Heart left ventricle (tissue), 16 donors: ENCODE measurements at regions not wholly inside any gene's neighbourhood (a gene's known extent, or its start where the extent isn't known, plus 50 kb on each side); places are given as distances from the start of the nearest gene placed in this dataset.
"Not testable (repeated sequence)": the region's sequence is repeated elsewhere in the genome, so short reads cannot be mapped to it uniquely, and the experiment has no call there.

Source experiments
- ATAC-seq, 4 donors: fragments of 200-7000 bp; cut with Tn5 transposase; one replicate each; pipeline ENCODE4 v1.9.1; 2020 to 2022; ENCODE audit warnings: moderate library complexity in 4 of 4, mild to moderate bottlenecking in 3 of 4, moderate number of reproducible peaks in 1 of 4
- DNase-seq, 5 donors: peaks; one replicate each; pipeline ENCODE4 v3.0.0-alpha.2; 2020
- H3K27ac ChIP-seq, 12 donors: fragments of 200-600 bp; sonication (generic) in 4 of 12; one replicate each; pipeline versions ENCODE4 v1.5.0 to v1.8.0; 2016 to 2022; ENCODE audit warnings: mild to moderate bottlenecking in 2 of 12
- H3K27me3 ChIP-seq, 9 donors: fragments of 200-600 bp; sonication (generic) in 2 of 9; one replicate each; pipeline versions ENCODE4 v1.5.1 to v1.8.0; 2016 to 2022; ENCODE audit warnings: mild to moderate bottlenecking in 3 of 9
- H3K36me3 ChIP-seq, 9 donors: fragments of 200-600 bp; sonication (generic) in 2 of 9; one replicate each; pipeline versions ENCODE4 v1.5.0 to v1.8.0; 2018 to 2022; ENCODE audit warnings: mild to moderate bottlenecking in 2 of 9
- H3K4me1 ChIP-seq, 12 donors: fragments of 200-600 bp; sonication (generic) in 4 of 12; one replicate each; pipeline versions ENCODE4 v1.5.0 to v1.8.0; 2016 to 2022; ENCODE audit warnings: mild to moderate bottlenecking in 3 of 12
- H3K4me3 ChIP-seq, 12 donors: fragments of 200-600 bp; sonication (generic) in 4 of 12; one replicate each; pipeline versions ENCODE4 v1.5.0 to v1.8.0; 2017 to 2022; ENCODE audit warnings: mild to moderate bottlenecking in 9 of 12, moderate library complexity in 4 of 12
- H3K9me3 ChIP-seq, 12 donors: fragments of 200-600 bp; sonication (generic) in 4 of 12; one replicate each; pipeline versions ENCODE4 v1.5.0 to v1.8.0; 2016 to 2022; ENCODE audit warnings: mild to moderate bottlenecking in 1 of 12
- POLR2A ChIP-seq, 2 donors: fragments of 450-650 bp; IDR thresholded peaks; one replicate each; pipeline ENCODE4 v1.6.1; 2017; ENCODE audit warnings: antibody characterized with exemption in 2 of 2, mild to moderate bottlenecking in 2 of 2, moderate library complexity in 2 of 2
- WGBS, 4 donors: extraction: QIAGEN DNeasy Blood & Tissue Kit in 2 of 4; methylation state at CpG; one replicate each; pipeline versions ENCODE4 v1.1.5 to v1.1.7; 2013 to 2018; 5-methylcytosine and 5-hydroxymethylcytosine counted together
- intact Hi-C, 10 donors: fragments of 100-400 bp; cut with DNase I; formaldehyde crosslinking; loops; one replicate each; pipeline versions ENCODE4 v1.11.1 to v1.14.2; 2022
- TF ChIP-seq, protein P1 (sequence below), 12 donors: fragments of 200-600 bp; sonication (generic) in 4 of 12; IDR thresholded peaks; one replicate each; pipeline versions ENCODE4 v1.5.0 to v1.8.0; 2018 to 2022; ENCODE audit warnings: antibody characterized with exemption in 12 of 12, mild to moderate bottlenecking in 5 of 12
- donor health status: ischemic (EF 13 %, LVEDD 7.1; RV severe dilation, severe dysfunction).
- donor health status: healthy with polysubstance abuse.
- donor health status: DM: no; HTN: yes; CAD: no.
- donor health status: DM: no; HTN: no; CAD: no.
- donor health status: ischemic (EF 25% LVEDD 6.9; RV normal size, moderate dysfunction).
- donor health status: ischemic (EF 25% LVEDD 5.7; RV mildly dilated, moderate dysfunction).
- donor health status: healthy.
- donor health status: DM: yes; HTN: yes; CAD: no.
- donor health status: ischemic (EF 35%, LVEDD 5.7; RV mildly dilated, moderate dysfunction).
- donor health status: nonischemic (EF 11% LVEDD 7.7; RV severe dilation, severe dysfunction).
- donor health status: DM: yes; HTN: yes; CAD: no.
- donor health status: PGD.
- donor health status: ischemic (EF 29% LVEDD 5.4; RV normal size, mild dysfunction).
- donor health status: nonischemic (EF 23%, LVEDD 6.1; RV moderate dilation, normal function).

DNA sequence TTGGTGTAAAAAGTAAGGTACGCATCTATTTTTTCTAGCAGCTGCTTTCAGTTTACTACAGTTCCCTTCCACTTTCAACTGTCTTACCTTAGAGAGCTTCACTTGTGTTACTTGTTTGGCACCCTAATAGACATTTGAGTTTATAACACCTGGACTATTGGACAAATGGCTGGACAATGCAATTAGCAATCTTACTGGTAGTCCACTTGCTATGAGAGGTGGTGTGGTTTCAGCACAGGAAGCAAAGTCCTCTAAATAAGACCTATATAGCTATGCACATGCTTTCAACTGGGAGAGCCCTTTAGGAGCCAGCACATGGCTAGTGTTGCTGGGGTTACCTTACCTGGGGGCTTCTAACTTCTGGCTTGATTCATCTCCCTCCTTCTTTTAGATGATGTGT is 119.6 kb upstream of the RANBP3L start:
- no peak overlapping the region for H3K4me3 ChIP-seq
- no peak for ATAC-seq
- TF ChIP-seq, protein P1, sequence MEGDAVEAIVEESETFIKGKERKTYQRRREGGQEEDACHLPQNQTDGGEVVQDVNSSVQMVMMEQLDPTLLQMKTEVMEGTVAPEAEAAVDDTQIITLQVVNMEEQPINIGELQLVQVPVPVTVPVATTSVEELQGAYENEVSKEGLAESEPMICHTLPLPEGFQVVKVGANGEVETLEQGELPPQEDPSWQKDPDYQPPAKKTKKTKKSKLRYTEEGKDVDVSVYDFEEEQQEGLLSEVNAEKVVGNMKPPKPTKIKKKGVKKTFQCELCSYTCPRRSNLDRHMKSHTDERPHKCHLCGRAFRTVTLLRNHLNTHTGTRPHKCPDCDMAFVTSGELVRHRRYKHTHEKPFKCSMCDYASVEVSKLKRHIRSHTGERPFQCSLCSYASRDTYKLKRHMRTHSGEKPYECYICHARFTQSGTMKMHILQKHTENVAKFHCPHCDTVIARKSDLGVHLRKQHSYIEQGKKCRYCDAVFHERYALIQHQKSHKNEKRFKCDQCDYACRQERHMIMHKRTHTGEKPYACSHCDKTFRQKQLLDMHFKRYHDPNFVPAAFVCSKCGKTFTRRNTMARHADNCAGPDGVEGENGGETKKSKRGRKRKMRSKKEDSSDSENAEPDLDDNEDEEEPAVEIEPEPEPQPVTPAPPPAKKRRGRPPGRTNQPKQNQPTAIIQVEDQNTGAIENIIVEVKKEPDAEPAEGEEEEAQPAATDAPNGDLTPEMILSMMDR (IDR thresholded peaks at IDR 0.05) = no peak
- TF ChIP-seq POLR2A (IDR thresholded peaks at IDR 0.05) = no peak
- DNase-seq = no peak
- peaks cover 0 to 9% (median 0%) of the 10 kb centered on the region in 12 donors for H3K4me1 ChIP-seq
- WGBS, 4 donors = 87 to 99% (median 97%) methylated on average over 1 of the region's 1 CpG
- H3K9me3 ChIP-seq = no peaks in the 10 kb centered on the region
- no peak overlapping the region for H3K27ac ChIP-seq
- no peaks in the 10 kb centered on the region for H3K36me3 ChIP-seq
- intact Hi-C loops = no loop called here
- H3K27me3 ChIP-seq = no peaks in the 10 kb centered on the region

DNA sequence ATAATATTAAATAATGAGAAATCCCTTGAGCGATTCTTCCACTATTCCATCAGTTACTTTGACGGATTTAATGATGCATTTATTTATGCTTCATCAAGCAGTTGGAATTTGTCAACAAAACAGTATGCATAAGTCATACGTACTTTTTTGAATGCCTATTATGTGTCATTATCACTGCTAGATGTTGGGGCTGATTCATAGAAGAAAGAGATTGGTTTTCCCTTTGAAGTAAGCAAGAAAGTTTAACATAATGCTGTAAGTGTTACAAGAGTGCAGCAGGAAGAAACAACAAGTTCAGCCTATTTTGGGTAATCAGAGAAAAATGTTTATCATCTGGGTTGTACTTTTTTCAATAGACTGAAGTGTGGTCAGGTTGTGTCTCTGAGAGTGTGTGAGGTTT is 121.2 kb upstream of the RANBP3L start:
- Histone ChIP-seq H3K36me3 (no peaks in the 10 kb centered on the region), H3K9me3 (no peaks in the 10 kb centered on the region), H3K27me3 (no peaks in the 10 kb centered on the region), H3K27ac (no peak overlapping the region), H3K4me1 (no peaks in the 10 kb centered on the region), H3K4me3 (no peak overlapping the region)
- no peak for ATAC-seq
- TF ChIP-seq POLR2A (IDR thresholded peaks at IDR 0.05) = no peak
- TF ChIP-seq, protein P1 (IDR thresholded peaks at IDR 0.05) = no peak
- DNase-seq = no peak
- intact Hi-C loops = no loop called here
- 78 to 81% (median 81%) methylated on average over 3 of the region's 3 CpGs for WGBS, 4 donors

- DNase-seq (no peak), ATAC-seq (no peak)
- 73 to 87% (median 74%) methylated on average over 3 of the region's 3 CpGs for WGBS, 4 donors
- H3K4me3 ChIP-seq = no peak overlapping the region
- no peak overlapping the region for H3K27ac ChIP-seq
- no peaks in the 10 kb centered on the region for H3K4me1 ChIP-seq
- intact Hi-C loops = no loop called here
- no peaks in the 10 kb centered on the region for H3K27me3 ChIP-seq
- TF ChIP-seq POLR2A (IDR thresholded peaks at IDR 0.05) = no peak
- TF ChIP-seq, protein P1 (IDR thresholded peaks at IDR 0.05) = no peak
- no peaks in the 10 kb centered on the region for H3K9me3 ChIP-seq
- H3K36me3 ChIP-seq = no peaks in the 10 kb centered on the region
Observed at GRCh38 chr5:36423578-36424307, 122.0 kb upstream of the RANBP3L start.

- H3K36me3 ChIP-seq, H3K4me3 ChIP-seq, DNase-seq, ATAC-seq, intact Hi-C loops, H3K27ac ChIP-seq, H3K9me3 ChIP-seq, H3K27me3 ChIP-seq, H3K4me1 ChIP-seq: not testable (repeated sequence)
- WGBS, 4 donors = 87 to 94% (median 91%) methylated on average over 2 of the region's 2 CpGs
Observed at GRCh38 chr5:36426070-36426469, 124.4 kb upstream of the RANBP3L start.

- Histone ChIP-seq H3K9me3 (no peaks in the 10 kb centered on the region), H3K27ac (no peak overlapping the region), H3K4me1 (no peaks in the 10 kb centered on the region), H3K36me3 (no peaks in the 10 kb centered on the region), H3K27me3 (no peaks in the 10 kb centered on the region), H3K4me3 (no peak overlapping the region)
- WGBS, 4 donors = 84 to 88% (median 88%) methylated on average over 4 of the region's 4 CpGs
- intact Hi-C loops = no loop called here
- TF ChIP-seq POLR2A (IDR thresholded peaks at IDR 0.05) = no peak
- TF ChIP-seq, protein P1 (IDR thresholded peaks at IDR 0.05) = no peak
- ATAC-seq (no peak), DNase-seq (no peak)
Observed at GRCh38 chr5:36435516-36435915, 133.8 kb upstream of the RANBP3L start.
